ENCODE measurements at regions not wholly inside any gene's neighbourhood (a gene's known extent, or its start where the extent isn't known, plus 50 kb on each side); places are given as distances from the start of the nearest gene placed in this dataset.

DNA sequence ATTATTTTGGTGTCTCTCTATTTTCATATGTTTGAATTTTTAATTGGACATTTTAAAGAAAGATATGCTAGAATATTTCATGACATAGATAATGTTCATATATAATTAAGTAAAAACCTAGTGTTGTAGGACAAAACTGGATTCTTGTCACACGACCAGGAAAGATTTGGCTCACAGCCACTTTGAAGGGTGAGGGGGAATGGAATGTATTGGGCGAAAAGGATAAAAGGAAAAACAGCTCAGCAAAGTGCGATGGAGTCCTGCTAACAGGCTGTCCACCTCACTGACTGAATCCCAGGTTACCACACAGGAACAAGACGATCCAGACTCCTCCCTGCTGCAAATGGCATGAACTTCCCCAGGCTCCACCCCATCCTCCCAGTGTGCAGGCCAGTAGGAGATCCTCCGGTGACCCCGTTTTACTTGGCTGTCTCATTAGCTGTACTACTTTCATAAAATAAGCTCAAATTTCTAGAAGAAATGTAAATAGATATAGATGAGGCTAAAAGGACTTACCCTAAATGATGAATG, 186.2 kb downstream of the CD47 start:
- TF ChIP-seq POLR2A (IDR thresholded peaks at IDR 0.05; ENCODE audit: low read length) (no peak), GATA1 (IDR thresholded peaks at IDR 0.05; ENCODE audit: low read depth, low read length) (no peak)
